Neuronal stem cell (in vitro differentiated cells): ENCODE measurements at regions not wholly inside any gene's neighbourhood (a gene's known extent, or its start where the extent isn't known, plus 50 kb on each side); places are given as distances from the start of the nearest gene placed in this dataset.

Source experiments
- DNase-seq: peaks from one replicate; pipeline ENCODE4 v3.0.0-alpha.2; 2013; ENCODE audit warnings: low spot score
- H2AFZ ChIP-seq: one replicate; pipeline ENCODE4 v1.6.1; 2013; ENCODE audit warnings: mild to moderate bottlenecking, low read length, inconsistent platforms
- H2AK5ac ChIP-seq: 2 replicates; pipeline ENCODE4 v1.6.1; 2013; ENCODE audit warnings: low read depth, mild to moderate bottlenecking, inconsistent platforms, low read length, moderate library complexity, mixed read lengths
- H2BK120ac ChIP-seq: 2 replicates; pipeline ENCODE4 v1.6.1; 2013; ENCODE audit warnings: low read depth, mild to moderate bottlenecking, inconsistent platforms, low read length, moderate library complexity, mixed read lengths
- H2BK12ac ChIP-seq: one replicate; pipeline ENCODE4 v1.6.1; 2013; ENCODE audit warnings: low read length, inconsistent platforms
- H2BK15ac ChIP-seq: 2 replicates; pipeline ENCODE4 v1.6.1; 2013; ENCODE audit warnings: mild to moderate bottlenecking, low read length, inconsistent platforms, mixed read lengths
- H2BK5ac ChIP-seq: one replicate; pipeline ENCODE4 v1.6.1; 2013; ENCODE audit warnings: inconsistent platforms, mild to moderate bottlenecking, low read length, moderate library complexity
- H3K14ac ChIP-seq: one replicate; pipeline ENCODE4 v1.6.1; 2013; ENCODE audit warnings: low read length, inconsistent platforms
- H3K18ac ChIP-seq: 2 replicates; pipeline ENCODE4 v1.6.1; 2013; ENCODE audit warnings: low read length, inconsistent platforms
- H3K23ac ChIP-seq: 2 replicates; pipeline ENCODE4 v1.6.1; 2013; ENCODE audit warnings: low read depth, mild to moderate bottlenecking, mixed read lengths, low read length, inconsistent platforms; ENCODE audit not compliant: poor library complexity
- H3K27ac ChIP-seq: replicated peaks from 3 replicates; pipeline ENCODE4 v1.5.1; 2013; ENCODE audit warnings: low read length, inconsistent platforms
- H3K27me3 ChIP-seq, 3 experiments: 2 replicates each; pipeline ENCODE4 v1.6.1; 2013; ENCODE audit warnings: low read length in 3 of 3, mild to moderate bottlenecking in 2 of 3, inconsistent platforms in 1 of 3, low read depth in 1 of 3, mixed read lengths in 1 of 3, moderate library complexity in 1 of 3; ENCODE audit not compliant: control insufficient read depth in 3 of 3, insufficient read depth in 3 of 3
- H3K36me3 ChIP-seq, 2 donors: replicated peaks in 1 of 2; 2 replicates each; pipeline ENCODE4 v1.6.1; 2013; ENCODE audit warnings: low read length in 2 of 2; ENCODE audit not compliant: control insufficient read depth in 2 of 2, insufficient read depth in 2 of 2
- H3K4ac ChIP-seq: 2 replicates; pipeline ENCODE4 v1.6.1; 2013; ENCODE audit warnings: inconsistent platforms, mild to moderate bottlenecking, low read length, moderate library complexity
- H3K4me1 ChIP-seq, 2 donors: 1 replicate in 1 of 2; 2 replicates in 1 of 2; pipeline ENCODE4 v1.6.1; 2013; ENCODE audit warnings: low read length in 2 of 2, low read depth in 1 of 2; ENCODE audit not compliant: control insufficient read depth in 2 of 2, insufficient read depth in 1 of 2
- H3K4me2 ChIP-seq: one replicate; pipeline ENCODE4 v1.6.1; 2013; ENCODE audit warnings: mild to moderate bottlenecking, low read length, inconsistent platforms; ENCODE audit not compliant: insufficient read depth, poor library complexity, severe bottlenecking
- H3K4me3 ChIP-seq, 2 donors: 2 replicates each; pipeline ENCODE4 v1.5.1; 2013; ENCODE audit warnings: low read length in 2 of 2, mild to moderate bottlenecking in 2 of 2, inconsistent platforms in 1 of 2, moderate library complexity in 1 of 2
- H3K79me1 ChIP-seq: one replicate; pipeline ENCODE4 v1.6.1; 2013; ENCODE audit warnings: low read depth, mild to moderate bottlenecking, inconsistent platforms, low read length, moderate library complexity
- H3K9ac ChIP-seq: one replicate; pipeline ENCODE4 v1.6.1; 2013; ENCODE audit warnings: mild to moderate bottlenecking, low read depth, low read length, inconsistent platforms; ENCODE audit not compliant: poor library complexity
- H3K9me3 ChIP-seq, 2 donors: replicated peaks in 1 of 2; 2 replicates each; pipeline versions ENCODE3 to v1.6.1; 2013; ENCODE audit warnings: low read length in 2 of 2, mild to moderate bottlenecking in 2 of 2, inconsistent platforms in 1 of 2, low read depth in 1 of 2, mixed read lengths in 1 of 2, moderate library complexity in 1 of 2; ENCODE audit not compliant: control insufficient read depth in 2 of 2, insufficient read depth in 1 of 2
- H4K8ac ChIP-seq: one replicate; pipeline ENCODE4 v1.6.1; 2013; ENCODE audit warnings: low read depth, mild to moderate bottlenecking, inconsistent platforms, low read length, moderate library complexity
- H4K91ac ChIP-seq: one replicate; pipeline ENCODE4 v1.6.1; 2013; ENCODE audit warnings: low read length, low read depth, mild to moderate bottlenecking, inconsistent platforms; ENCODE audit not compliant: poor library complexity
- whole genome bisulfite sequencing, 2 donors: extraction: QIAGEN DNeasy Blood & Tissue Kit; methylation state at CpG; one replicate each; pipeline ENCODE4 v1.1.7; 2013; ENCODE audit warnings: missing lambda C conversion rate in 2 of 2, mixed read lengths in 1 of 2; ENCODE audit not compliant: insufficient read length in 2 of 2, insufficient replicate concordance in 1 of 2; ENCODE audit errors: extremely low coverage in 2 of 2; 5-methylcytosine and 5-hydroxymethylcytosine counted together

DNA sequence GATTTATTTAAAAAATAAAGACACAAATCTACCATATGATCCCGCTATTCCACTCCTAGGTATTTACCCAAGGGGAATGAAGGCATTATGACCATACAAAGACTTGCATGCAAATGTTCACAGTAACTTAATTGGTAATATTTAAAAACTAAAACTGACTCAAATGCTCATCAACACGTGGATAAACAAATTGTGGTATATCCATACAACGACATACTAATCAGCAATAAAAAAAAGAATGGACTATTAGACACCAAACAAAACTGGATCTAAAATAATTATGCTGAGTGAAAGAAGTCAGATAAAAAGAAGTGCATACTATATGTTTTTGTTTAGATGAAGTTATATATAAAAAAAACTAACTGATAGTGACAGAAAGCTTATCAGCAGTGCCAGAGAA is 428.3 kb downstream of the ZEB2 start:
- no peak overlapping the region for H3K27ac ChIP-seq

DNA sequence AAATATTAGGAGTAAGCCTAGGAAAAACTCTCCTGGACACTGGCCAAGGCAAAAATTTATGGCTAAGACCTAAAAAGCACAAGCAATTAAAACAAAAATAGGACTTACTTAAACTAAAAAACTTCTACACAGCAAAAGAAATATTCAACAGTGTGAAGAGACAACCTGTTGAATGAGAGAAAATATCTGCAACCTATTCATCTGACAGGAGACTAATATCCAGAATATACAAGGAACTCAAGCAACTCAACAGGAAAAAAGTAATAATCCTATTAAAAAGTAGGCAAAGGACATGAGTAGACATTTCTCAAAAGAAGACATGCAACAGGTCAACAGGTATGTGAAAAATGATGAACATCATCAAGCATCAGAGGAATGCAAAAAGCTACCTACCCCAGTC is 431.1 kb downstream of the ZEB2 start:
- Histone ChIP-seq H3K4me3 (no peak overlapping the region), H2BK12ac (no peak overlapping the region), H4K8ac (no peak overlapping the region), H3K27ac (no peak overlapping the region), H3K18ac (no peak overlapping the region), H4K91ac (no peak overlapping the region), H3K9me3 (peaks cover 0 to 4% of the 10 kb centered on the region in 2 donors), H3K4ac (no peak overlapping the region), H3K4me2 (no peak overlapping the region), H2BK15ac (no peak overlapping the region), H3K36me3 (no peaks in the 10 kb centered on the region), H3K4me1 (no peaks in the 10 kb centered on the region), H2AK5ac (no peak overlapping the region), H3K9ac (no peak overlapping the region), H3K79me1 (no peaks in the 10 kb centered on the region), H2AFZ (no peak overlapping the region), H3K14ac (no peak overlapping the region), H3K27me3 (no peaks in the 10 kb centered on the region), H2BK120ac (no peak overlapping the region), H2BK5ac (no peak overlapping the region), H3K23ac (no peak overlapping the region)
- DNase-seq: no peak

More for the DNA sequence above, 428.3 kb downstream of the ZEB2 start:
- no peak overlapping the region for H2AK5ac ChIP-seq
- no peak overlapping the region for H4K91ac ChIP-seq
- H3K79me1 ChIP-seq: no peaks in the 10 kb centered on the region
- no peak for DNase-seq
- H2BK5ac ChIP-seq: no peak overlapping the region
- no peaks in the 10 kb centered on the region for H3K36me3 ChIP-seq
- H2AFZ ChIP-seq: no peak overlapping the region
- no peaks in the 10 kb centered on the region for H3K27me3 ChIP-seq
- H3K18ac ChIP-seq: no peak overlapping the region
- WGBS, 2 donors: no CpG with 5 or more reads among the region's 3 CpGs
- H3K23ac ChIP-seq: no peak overlapping the region
- H4K8ac ChIP-seq: no peak overlapping the region
- no peak overlapping the region for H2BK15ac ChIP-seq
- no peak overlapping the region for H3K4me3 ChIP-seq
- no peak overlapping the region for H3K4me2 ChIP-seq
- H2BK12ac ChIP-seq: no peak overlapping the region
- no peak overlapping the region for H3K4ac ChIP-seq
- H3K4me1 ChIP-seq: no peaks in the 10 kb centered on the region
- H2BK120ac ChIP-seq: no peak overlapping the region
- no peak overlapping the region for H3K9ac ChIP-seq
- H3K9me3 ChIP-seq: peaks cover 0 to 4% of the 10 kb centered on the region in 2 donors
- no peak overlapping the region for H3K14ac ChIP-seq

DNA sequence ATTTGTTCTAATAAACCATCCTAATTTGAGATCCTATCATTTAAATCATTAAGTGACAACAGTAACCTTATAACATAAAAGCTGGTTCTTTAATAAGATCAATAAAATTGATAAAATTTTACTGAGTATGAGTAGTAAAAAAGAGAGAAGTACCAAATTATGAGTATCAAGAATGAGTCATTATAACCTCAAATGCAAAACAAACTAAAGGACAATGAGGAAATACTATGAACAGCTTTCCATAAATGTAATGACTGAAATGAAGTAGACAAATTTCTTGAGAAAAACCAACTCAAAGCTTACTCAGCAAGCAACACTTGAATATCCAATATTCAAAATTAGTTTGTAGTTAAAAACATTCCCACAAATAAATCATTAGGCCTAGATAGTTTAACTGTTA is 433.0 kb downstream of the ZEB2 start:
- Histone ChIP-seq H2AFZ (no peak overlapping the region), H3K4me1 (no peaks in the 10 kb centered on the region), H3K36me3 (no peaks in the 10 kb centered on the region), H3K9me3 (peaks cover 0 to 4% of the 10 kb centered on the region in 2 donors), H2BK5ac (no peak overlapping the region), H3K4me3 (no peak overlapping the region), H3K27me3 (no peaks in the 10 kb centered on the region), H3K18ac (no peak overlapping the region), H3K14ac (no peak overlapping the region), H2BK120ac (no peak overlapping the region), H2BK15ac (no peak overlapping the region), H3K27ac (no peak overlapping the region), H2AK5ac (no peak overlapping the region), H4K8ac (no peak overlapping the region), H3K23ac (no peak overlapping the region), H2BK12ac (no peak overlapping the region), H3K79me1 (no peaks in the 10 kb centered on the region), H4K91ac (no peak overlapping the region), H3K4ac (no peak overlapping the region), H3K9ac (no peak overlapping the region), H3K4me2 (no peak overlapping the region)
- no peak for DNase-seq

DNA sequence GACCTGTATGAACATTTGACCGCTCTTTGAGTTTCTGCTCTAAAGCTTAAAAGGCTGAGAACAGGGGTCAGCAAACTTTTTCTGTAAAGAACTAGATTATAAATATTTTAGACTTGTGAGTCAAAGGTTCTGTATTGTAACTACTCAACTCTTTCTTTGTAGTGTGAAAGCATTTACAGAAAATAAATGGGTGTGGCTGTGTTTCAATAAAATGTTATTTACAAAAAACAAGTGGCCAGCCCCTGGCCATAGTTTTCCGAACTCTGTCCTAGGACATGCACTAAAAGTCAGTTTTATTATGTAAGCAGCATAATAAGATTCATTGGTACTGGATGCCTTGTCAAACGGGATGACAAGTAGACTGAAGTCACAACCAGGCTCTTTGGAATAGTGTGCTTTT is 434.9 kb downstream of the ZEB2 start:
- Histone ChIP-seq H4K8ac (no peak overlapping the region), H3K18ac (no peak overlapping the region), H3K4me3 (no peak overlapping the region), H2AFZ (no peak overlapping the region), H2BK15ac (no peak overlapping the region), H2AK5ac (no peak overlapping the region), H3K27ac (no peak overlapping the region), H2BK120ac (no peak overlapping the region), H3K27me3 (no peaks in the 10 kb centered on the region), H3K4me2 (no peak overlapping the region), H3K79me1 (no peaks in the 10 kb centered on the region), H3K4me1 (no peaks in the 10 kb centered on the region), H3K9me3 (no peaks in the 10 kb centered on the region), H3K14ac (no peak overlapping the region), H3K9ac (no peak overlapping the region), H3K23ac (no peak overlapping the region), H3K4ac (no peak overlapping the region), H2BK12ac (no peak overlapping the region), H4K91ac (no peak overlapping the region), H2BK5ac (no peak overlapping the region), H3K36me3 (no peaks in the 10 kb centered on the region)
- no peak for DNase-seq
- WGBS, 2 donors: no CpG with 5 or more reads among the region's 3 CpGs
